ENCODE measurements at regions not wholly inside any gene's neighbourhood (a gene's known extent, or its start where the extent isn't known, plus 50 kb on each side); places are given as distances from the start of the nearest gene placed in this dataset.

DNA sequence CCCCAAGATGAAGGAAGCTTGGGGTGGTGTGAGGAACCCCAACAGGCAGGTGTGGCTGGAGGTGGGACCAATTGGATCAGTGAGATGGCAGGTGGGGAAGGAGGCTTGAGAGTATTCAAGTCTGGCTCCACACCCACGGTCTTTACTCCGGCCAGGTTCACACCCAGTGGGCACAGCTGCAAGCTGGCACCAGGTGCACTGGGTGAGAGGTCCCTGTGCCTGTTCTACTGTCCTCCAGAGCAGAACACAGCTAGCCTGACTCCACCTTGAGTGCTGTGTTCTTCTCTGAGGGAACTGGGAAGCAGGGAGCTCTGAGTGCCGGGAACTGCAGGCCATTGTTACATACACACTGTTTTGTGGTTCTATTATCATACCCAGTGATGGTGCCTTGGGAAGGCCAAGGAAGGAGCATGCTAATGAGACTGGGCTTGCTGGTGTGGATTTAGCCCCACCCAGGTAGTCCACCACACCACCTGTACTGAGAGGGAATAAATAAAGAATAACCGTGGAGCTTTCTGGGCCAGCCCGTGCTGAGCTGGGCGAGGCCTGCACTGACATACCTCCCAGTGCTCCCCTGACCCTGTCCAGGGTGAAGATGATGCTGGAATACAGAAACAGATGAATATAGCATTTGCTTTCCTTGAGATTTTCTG lies 93.4 kb downstream of the ABHD5 start:
- Mint-ChIP-seq H3K4me3 (no peak overlapping the region), H3K36me3 (no peaks in the 10 kb centered on the region), H3K27me3 (peaks cover 10% of the 10 kb centered on the region), H3K27ac (no peak overlapping the region), H3K4me1 (no peaks in the 10 kb centered on the region), H3K9me3 (peaks cover under 1% of the 10 kb centered on the region)
- no peak for ATAC-seq (ENCODE audit: low read depth)
- no peak for DNase-seq (ENCODE audit: low spot score in 2 of 2)

DNA sequence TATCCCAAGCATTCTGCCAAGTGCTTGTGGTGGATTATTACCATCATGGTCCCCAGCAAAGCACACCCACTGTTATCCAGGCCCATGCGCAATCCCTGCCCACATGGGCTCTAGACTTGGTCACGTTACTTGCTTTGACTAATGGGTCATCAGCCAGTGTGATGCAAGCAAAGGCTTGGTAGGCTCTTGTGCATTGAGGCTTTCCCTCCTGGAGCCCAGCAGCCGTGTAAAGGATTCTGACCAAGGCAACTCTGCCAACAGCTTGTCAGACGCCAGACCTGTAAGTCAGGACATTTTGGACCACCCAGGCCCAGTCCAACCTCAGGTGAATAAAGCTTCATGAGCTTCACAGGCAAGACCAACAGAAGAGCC lies 93.9 kb downstream of the ABHD5 start:
- DNase-seq (ENCODE audit: low spot score in 2 of 2) (no peak), ATAC-seq (ENCODE audit: low read depth) (no peak)
- no peak overlapping the region for H3K27ac Mint-ChIP-seq
- peaks cover 13% of the 10 kb centered on the region for H3K27me3 Mint-ChIP-seq
- H3K4me1 Mint-ChIP-seq = no peaks in the 10 kb centered on the region
- H3K4me3 Mint-ChIP-seq = no peak overlapping the region
- no peaks in the 10 kb centered on the region for H3K9me3 Mint-ChIP-seq
- H3K36me3 Mint-ChIP-seq = no peaks in the 10 kb centered on the region

DNA sequence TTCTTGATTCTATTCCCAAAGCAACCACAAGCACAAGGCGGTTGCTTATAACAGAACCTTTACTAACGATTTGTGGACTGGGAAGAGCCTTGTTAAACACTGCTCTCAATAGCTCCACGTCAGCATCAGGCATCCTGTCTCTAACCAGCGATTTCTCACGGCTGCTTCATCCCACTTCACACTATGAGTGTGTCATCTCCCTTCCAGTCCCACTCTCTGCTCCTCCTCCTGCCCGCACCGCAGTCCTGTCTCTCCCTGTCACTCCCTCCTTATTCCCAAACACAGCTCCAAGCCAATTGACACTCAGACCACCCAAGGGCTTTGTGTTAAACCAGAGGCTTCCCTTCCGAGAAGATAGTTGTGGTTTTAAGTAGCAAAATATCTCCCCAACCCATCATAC lies 94.8 kb downstream of the ABHD5 start:
- H3K4me3 Mint-ChIP-seq = no peak overlapping the region
- no peaks in the 10 kb centered on the region for H3K4me1 Mint-ChIP-seq
- DNase-seq (ENCODE audit: low spot score in 2 of 2) = no peak
- H3K9me3 Mint-ChIP-seq = no peaks in the 10 kb centered on the region
- ATAC-seq (ENCODE audit: low read depth) = no peak
- H3K27ac Mint-ChIP-seq = no peak overlapping the region
- peaks cover 16% of the 10 kb centered on the region for H3K27me3 Mint-ChIP-seq
- H3K36me3 Mint-ChIP-seq = no peaks in the 10 kb centered on the region

DNA sequence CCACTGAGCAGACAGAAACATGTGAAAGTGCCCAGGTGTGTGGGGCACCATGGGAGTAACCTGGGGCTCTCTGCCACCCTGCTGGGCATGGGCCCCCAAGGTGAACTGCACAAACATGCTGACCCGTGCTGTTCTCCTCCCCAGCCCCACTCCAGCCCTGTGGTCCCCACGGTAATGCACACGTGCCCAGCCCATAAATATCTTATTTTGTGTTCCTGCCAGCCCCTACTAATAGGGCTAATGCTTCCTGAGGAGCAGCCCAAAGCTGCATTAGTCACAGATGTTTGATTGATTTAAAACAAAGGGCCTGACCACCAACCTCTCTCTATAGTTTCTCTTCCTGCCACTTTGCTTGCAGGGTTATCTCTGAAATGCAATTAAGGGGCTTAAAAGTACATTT lies 95.4 kb downstream of the ABHD5 start:
- Mint-ChIP-seq H3K4me3 (no peak overlapping the region), H3K9me3 (no peaks in the 10 kb centered on the region), H3K27me3 (peaks cover 18% of the 10 kb centered on the region), H3K4me1 (no peaks in the 10 kb centered on the region), H3K27ac (no peak overlapping the region), H3K36me3 (no peaks in the 10 kb centered on the region)
- DNase-seq (ENCODE audit: low spot score in 2 of 2) (no peak), ATAC-seq (ENCODE audit: low read depth) (no peak)

DNA sequence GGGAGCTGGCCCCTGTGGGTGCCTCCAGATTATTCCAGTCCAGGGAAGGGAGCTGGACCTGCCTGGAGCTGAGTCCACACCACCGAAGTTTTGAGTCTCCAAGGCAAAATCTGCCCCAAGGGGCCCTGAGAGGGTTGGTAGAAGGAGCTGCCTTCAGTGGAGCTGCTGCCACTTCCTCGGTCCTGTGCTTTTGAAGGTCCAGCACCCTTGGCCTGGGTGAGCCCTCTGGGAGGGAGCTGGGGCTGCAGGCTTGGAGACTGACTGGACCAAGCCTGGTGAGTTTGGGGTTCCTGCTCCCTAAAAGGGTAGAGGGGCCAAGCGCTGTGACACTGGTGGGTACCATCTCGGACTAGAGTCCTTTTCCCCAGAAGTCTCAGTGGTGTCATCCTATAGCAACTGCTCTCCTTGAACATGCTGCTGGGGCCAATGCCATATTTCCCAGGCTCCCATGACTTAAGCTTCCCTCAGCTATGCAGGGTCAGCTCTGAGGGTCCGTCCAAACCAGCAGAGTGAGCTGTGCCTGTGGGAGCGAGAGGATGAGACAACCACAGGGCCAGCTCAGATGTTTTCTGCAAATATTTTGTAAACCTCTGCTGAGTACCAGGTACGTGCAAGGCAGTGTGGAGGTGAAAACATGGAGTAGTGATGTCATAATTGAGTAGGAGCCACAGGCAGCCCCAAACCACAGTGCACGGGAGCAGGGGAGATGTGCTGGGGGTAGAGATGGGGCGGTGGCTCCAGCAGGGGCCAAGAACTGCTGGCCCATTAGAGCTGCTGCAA lies 96.0 kb downstream of the ABHD5 start:
- no peak overlapping the region for H3K27ac Mint-ChIP-seq
- H3K9me3 Mint-ChIP-seq = no peaks in the 10 kb centered on the region
- DNase-seq (ENCODE audit: low spot score in 2 of 2) (no peak), ATAC-seq (ENCODE audit: low read depth) (no peak)
- peaks cover 2% of the 10 kb centered on the region for H3K4me1 Mint-ChIP-seq
- no peak overlapping the region for H3K4me3 Mint-ChIP-seq
- no peaks in the 10 kb centered on the region for H3K36me3 Mint-ChIP-seq
- H3K27me3 Mint-ChIP-seq = peaks cover 21% of the 10 kb centered on the region

DNA sequence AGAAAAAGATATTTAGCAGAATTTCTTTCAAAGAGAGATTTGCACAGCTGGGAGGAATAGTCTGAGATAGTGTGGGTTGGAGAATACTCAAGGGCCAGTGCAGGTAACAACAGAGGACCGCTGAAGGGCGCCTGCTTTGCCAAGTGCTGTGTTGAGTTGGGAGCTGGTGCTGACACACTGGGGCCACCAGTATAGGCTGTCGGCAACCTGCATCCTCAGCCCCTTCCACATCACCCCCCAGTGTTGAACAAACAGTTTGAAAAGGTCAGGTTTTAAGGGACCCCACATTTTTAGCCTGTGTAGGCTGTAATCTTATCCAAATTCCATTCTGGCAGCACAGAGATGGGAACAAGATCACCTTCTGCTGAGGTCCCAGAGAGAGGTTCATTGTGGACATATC lies 96.6 kb downstream of the ABHD5 start:
- Mint-ChIP-seq H3K9me3 (no peaks in the 10 kb centered on the region), H3K27ac (no peak overlapping the region), H3K4me3 (no peak overlapping the region), H3K27me3 (peaks cover 23% of the 10 kb centered on the region), H3K4me1 (peaks cover 2% of the 10 kb centered on the region), H3K36me3 (no peaks in the 10 kb centered on the region)
- DNase-seq (ENCODE audit: low spot score in 2 of 2) (no peak), ATAC-seq (ENCODE audit: low read depth) (no peak)

DNA sequence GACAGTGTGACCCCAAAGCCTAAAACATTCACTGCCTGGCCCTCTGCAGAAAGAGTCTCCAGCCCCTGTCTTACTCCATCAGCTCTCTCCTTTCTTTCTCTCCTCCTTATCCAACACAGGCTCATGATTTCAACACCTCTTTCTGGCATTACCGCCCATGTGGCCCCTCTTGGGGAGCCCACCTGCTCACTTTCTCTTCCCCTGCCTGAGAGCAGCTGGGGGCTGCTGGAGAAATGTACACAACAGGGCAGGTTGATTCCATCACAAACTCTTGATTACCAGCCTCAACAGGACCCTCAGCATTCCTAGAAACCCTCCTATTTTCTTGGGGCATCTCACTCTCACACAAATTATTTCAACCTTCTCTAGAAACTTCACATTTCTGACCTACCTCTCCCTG lies 98.3 kb downstream of the ABHD5 start:
- DNase-seq (ENCODE audit: low spot score in 2 of 2) (no peak), ATAC-seq (ENCODE audit: low read depth) (no peak)
- no peaks in the 10 kb centered on the region for H3K36me3 Mint-ChIP-seq
- peaks cover 2% of the 10 kb centered on the region for H3K4me1 Mint-ChIP-seq
- no peaks in the 10 kb centered on the region for H3K9me3 Mint-ChIP-seq
- no peak overlapping the region for H3K4me3 Mint-ChIP-seq
- peaks cover 24% of the 10 kb centered on the region for H3K27me3 Mint-ChIP-seq
- H3K27ac Mint-ChIP-seq = no peak overlapping the region

DNA sequence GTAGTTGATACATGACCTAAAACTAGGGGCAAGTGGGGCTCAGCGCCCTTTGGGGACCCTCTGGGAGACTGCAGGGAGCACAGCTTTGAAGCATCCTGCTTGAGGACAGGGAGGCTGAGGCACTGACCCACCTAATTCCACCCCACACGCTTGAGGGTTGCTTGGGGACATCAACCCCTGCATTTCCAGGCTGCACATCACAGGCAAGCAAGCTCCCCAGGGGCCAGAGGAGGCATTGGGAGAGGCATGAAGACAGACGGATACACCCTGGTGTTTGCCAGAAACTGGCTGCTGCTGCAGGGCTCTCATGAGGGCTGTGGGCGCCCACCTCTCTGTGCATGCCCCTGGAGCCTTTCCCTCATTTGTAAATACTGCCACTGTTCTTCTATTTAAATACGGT lies 99.3 kb downstream of the ABHD5 start:
- H3K36me3 Mint-ChIP-seq = no peaks in the 10 kb centered on the region
- no peak overlapping the region for H3K27ac Mint-ChIP-seq
- no peaks in the 10 kb centered on the region for H3K9me3 Mint-ChIP-seq
- ATAC-seq (ENCODE audit: low read depth) = no peak
- H3K4me1 Mint-ChIP-seq = peaks cover 2% of the 10 kb centered on the region
- H3K27me3 Mint-ChIP-seq = peaks cover 25% of the 10 kb centered on the region
- no peak overlapping the region for H3K4me3 Mint-ChIP-seq
- DNase-seq (ENCODE audit: low spot score in 2 of 2) = no peak

DNA sequence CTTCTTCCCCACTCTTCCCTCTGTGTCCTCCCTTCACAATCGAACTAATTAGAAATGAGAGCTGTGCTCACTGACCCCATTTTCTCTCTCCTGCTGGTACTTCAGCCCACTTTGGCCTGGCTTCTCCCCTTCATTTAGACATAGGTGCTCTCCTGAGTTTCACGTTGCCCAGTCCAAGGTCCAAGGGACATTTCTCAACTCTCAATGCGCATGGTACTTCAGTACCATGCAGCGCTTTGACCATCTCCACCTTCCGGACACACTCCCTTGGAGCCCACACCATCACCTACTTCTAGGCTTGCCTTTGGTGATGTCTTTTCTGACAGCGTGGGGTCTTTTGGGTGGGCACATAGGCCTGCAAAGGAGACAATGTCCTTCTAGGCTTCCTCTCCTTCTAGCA lies 99.7 kb downstream of the ABHD5 start:
- H3K27me3 Mint-ChIP-seq = peaks cover 25% of the 10 kb centered on the region
- no peak for DNase-seq (ENCODE audit: low spot score in 2 of 2)
- H3K27ac Mint-ChIP-seq = no peak overlapping the region
- ATAC-seq (ENCODE audit: low read depth) = no peak
- H3K36me3 Mint-ChIP-seq = no peaks in the 10 kb centered on the region
- H3K4me3 Mint-ChIP-seq = no peak overlapping the region
- H3K9me3 Mint-ChIP-seq = no peaks in the 10 kb centered on the region
- peaks cover 2% of the 10 kb centered on the region for H3K4me1 Mint-ChIP-seq

DNA sequence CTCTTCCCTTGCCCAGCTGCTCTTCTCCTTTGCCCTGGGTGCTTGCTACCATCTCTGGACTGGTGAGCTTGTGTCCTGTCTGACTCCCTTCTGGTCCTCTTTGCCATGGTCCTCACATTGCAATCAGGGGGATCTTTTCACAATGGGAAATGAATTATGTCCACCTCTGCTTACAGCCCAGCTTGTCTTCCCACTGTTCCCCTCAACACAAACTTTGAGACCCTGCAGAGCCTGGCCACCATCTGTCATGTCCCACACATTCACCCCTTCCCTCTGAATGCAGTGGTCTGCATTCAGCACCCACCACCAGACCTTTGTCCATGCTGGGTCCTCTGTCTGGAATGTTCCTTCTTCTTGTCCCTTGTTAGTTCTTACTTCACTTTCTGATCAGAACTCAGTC lies 100.5 kb downstream of the ABHD5 start:
- Mint-ChIP-seq H3K36me3 (no peaks in the 10 kb centered on the region), H3K9me3 (no peaks in the 10 kb centered on the region), H3K4me1 (peaks cover 2% of the 10 kb centered on the region), H3K27me3 (peaks cover 24% of the 10 kb centered on the region), H3K4me3 (no peak overlapping the region), H3K27ac (no peak overlapping the region)
- ATAC-seq (ENCODE audit: low read depth) (no peak), DNase-seq (ENCODE audit: low spot score in 2 of 2) (no peak)

DNA sequence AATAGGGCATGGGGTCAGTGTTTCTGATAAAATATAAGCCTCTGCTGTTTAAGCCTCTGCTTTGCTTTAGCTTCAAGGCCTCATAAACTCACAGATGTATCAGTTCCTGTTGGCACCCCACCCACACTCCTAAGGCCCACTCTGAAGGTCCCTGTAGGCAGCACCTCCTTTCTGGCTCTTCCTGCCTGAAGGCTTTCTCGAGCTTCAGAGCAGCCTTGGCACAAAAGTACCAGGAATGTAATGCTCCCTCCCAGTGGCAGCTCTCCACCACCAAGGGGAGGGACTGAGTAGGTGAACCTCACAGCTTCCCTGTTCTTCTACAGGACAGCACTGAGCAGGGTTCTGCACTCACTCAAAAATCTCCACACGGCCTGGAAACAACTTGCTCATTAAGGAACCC lies 102.2 kb downstream of the ABHD5 start:
- Mint-ChIP-seq H3K4me1 (peaks cover 2% of the 10 kb centered on the region), H3K27ac (no peak overlapping the region), H3K4me3 (no peak overlapping the region), H3K36me3 (no peaks in the 10 kb centered on the region), H3K9me3 (no peaks in the 10 kb centered on the region), H3K27me3 (peaks cover 20% of the 10 kb centered on the region)
- no peak for DNase-seq (ENCODE audit: low spot score in 2 of 2)
- ATAC-seq (ENCODE audit: low read depth) = no peak

DNA sequence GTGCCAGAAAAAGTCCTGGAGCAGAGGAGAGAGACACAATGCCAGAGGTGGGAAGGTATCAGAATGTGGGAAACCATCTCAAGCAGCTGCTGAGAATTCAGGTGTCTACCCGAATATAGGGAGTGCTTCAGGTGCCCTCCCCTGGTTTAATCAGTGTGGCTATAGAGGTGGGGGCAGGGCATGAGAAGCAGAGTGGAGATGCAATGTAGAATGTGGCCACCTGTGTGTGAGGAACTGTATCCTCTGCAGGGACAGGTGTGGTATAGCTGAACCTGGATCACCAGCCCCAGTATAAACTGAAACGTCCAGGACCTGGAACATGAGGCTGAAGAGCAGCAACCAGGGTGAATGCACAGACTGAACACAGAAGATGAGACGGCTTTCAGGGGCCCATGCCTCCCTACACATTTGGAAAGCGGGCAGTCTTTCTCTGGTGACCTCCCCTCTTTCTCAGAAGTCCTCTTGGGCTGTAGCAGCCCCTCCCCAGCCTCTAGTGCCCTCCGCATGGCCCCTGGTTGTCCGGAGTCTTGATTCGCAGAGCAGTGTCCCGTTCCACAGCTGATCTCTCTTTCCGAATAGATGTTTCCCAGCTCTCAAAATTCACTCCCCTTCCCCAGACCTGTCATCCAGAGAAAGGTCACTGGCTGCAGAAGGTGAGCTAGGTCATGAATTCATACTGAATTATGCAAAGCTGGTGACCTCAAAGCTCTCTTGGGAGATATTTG lies 103.1 kb downstream of the ABHD5 start:
- Mint-ChIP-seq H3K9me3 (no peaks in the 10 kb centered on the region), H3K36me3 (no peaks in the 10 kb centered on the region), H3K4me3 (no peak overlapping the region), H3K4me1 (peaks cover 2% of the 10 kb centered on the region), H3K27me3 (peaks cover 20% of the 10 kb centered on the region), H3K27ac (no peak overlapping the region)
- DNase-seq (ENCODE audit: low spot score in 2 of 2) (no peak), ATAC-seq (ENCODE audit: low read depth) (no peak)

DNA sequence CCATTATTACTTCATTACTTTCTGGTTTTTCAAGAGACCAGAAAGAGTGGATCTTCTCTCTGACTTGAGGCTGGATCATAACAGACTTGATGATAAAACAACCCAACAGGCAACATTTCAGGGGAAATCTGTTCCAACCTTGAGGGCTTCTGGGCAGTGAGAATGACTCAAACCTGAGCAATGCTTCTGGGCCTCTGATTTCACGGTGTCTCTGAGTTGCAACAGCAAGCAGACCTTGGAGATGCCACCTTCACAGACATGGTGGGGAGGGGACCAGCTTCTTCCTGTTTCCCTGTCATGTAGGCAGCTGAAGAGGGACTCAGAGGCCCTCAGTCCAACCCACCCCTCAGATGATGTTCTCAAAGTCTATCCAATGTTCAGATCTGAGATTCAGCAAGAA lies 104.0 kb downstream of the ABHD5 start:
- Mint-ChIP-seq H3K36me3 (no peaks in the 10 kb centered on the region), H3K4me1 (peaks cover 2% of the 10 kb centered on the region), H3K4me3 (no peak overlapping the region), H3K27ac (no peak overlapping the region), H3K27me3 (peaks cover 15% of the 10 kb centered on the region), H3K9me3 (no peaks in the 10 kb centered on the region)
- DNase-seq (ENCODE audit: low spot score in 2 of 2) (no peak), ATAC-seq (ENCODE audit: low read depth) (no peak)

DNA sequence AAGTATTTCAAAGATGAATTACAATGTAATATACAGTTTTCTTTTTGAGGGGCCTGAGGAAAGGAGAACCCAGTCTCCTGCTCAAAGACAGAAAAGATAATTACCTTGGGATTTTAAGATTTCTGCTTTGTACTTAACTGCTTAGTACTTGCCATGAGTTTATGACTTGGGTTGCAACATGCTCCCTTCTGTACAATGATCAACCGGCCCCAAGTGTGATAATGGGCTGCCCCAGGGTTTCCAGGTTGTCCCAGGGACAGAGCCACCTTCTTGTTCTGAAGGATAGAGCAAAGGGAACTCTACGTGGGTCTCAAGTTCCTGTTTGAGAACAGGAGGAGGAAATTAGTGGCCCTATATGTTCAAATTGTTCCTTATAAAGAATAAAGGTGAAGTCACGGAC lies 104.8 kb downstream of the ABHD5 start:
- ATAC-seq (ENCODE audit: low read depth) = no peak
- peaks cover 2% of the 10 kb centered on the region for H3K9me3 Mint-ChIP-seq
- DNase-seq (ENCODE audit: low spot score in 2 of 2) = no peak
- H3K36me3 Mint-ChIP-seq = no peaks in the 10 kb centered on the region
- peaks cover 12% of the 10 kb centered on the region for H3K27me3 Mint-ChIP-seq
- H3K4me1 Mint-ChIP-seq = peaks cover 2% of the 10 kb centered on the region
- H3K27ac Mint-ChIP-seq = no peak overlapping the region
- no peak overlapping the region for H3K4me3 Mint-ChIP-seq

Data from memory B cell (primary cell).